ENCODE measurements at regions not wholly inside any gene's neighbourhood (a gene's known extent, or its start where the extent isn't known, plus 50 kb on each side); places are given as distances from the start of the nearest gene placed in this dataset.

DNA sequence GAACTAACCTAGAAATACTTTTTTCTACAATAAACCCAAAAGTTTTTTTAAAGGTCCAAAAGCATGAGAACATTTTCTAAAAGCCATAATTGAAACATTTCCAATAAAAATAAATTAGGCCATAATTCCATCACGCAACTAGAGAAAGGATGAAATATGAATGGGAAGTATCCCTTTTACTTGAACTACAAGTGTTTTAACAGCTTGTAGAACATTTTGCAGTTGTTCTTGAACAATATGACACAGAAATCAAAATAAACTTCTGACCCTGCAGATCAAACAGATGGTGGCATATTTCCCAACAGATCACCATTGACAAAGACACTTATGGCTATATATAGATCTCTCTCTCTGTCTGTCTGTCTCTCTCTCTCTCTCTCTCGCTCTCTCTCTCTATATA lies 624.4 kb downstream of the PSAT1 start:
- no peak overlapping the region for H2BK120ac ChIP-seq (replicated peaks; ENCODE audit: low read depth, low read length)
- no peak overlapping the region for H3K23ac ChIP-seq (ENCODE audit: insufficient read length)
- ChIA-PET CTCF (ENCODE audit: partially characterized antibody) (interaction anchor here (0.6 kb wide), 1 partner anchor 397 kb away, joined by 3 read pairs; no protein-coding TSS in a partner anchor), POLR2A (ENCODE audit: partially characterized antibody) (interaction anchor here (1.0 kb wide), 1 partner anchor 17 kb away, joined by 3 read pairs; no protein-coding TSS in a partner anchor)
- no peak overlapping the region for H2AFZ ChIP-seq (ENCODE audit: low read length)
- no peak overlapping the region for H2BK20ac ChIP-seq (ENCODE audit: low read length)
- H3K4me1 ChIP-seq (replicated peaks in 1 of 4; ENCODE audit: control insufficient read depth in 3 of 4, insufficient read depth in 4 of 4, low read length in 3 of 4), result no peaks in the 10 kb centered on the region
- no peak overlapping the region for H4K5ac ChIP-seq (ENCODE audit: insufficient read length, low read depth, low read length)
- FAIRE-seq (no peak), DNase-seq (ENCODE audit: low read depth in 1 of 2, low spot score in 2 of 2) (no peak)
- H2AK5ac ChIP-seq (ENCODE audit: low read depth, low read length), result no peak overlapping the region
- H3K79me2 ChIP-seq (ENCODE audit: control insufficient read depth in 1 of 2, insufficient read depth in 2 of 2, low read length in 2 of 2), result no peaks in the 10 kb centered on the region
- no peak overlapping the region for H3K56ac ChIP-seq (replicated peaks; ENCODE audit: insufficient read length, low read depth, low read length)
- no peaks in the 10 kb centered on the region for H3K23me2 ChIP-seq (ENCODE audit: low read depth, low read length)
- no peak overlapping the region for H3K9ac ChIP-seq (replicated peaks in 1 of 4; ENCODE audit: extremely low read depth in 1 of 4, low read depth in 3 of 4, low read length in 3 of 4)
- no peaks in the 10 kb centered on the region for H3K36me3 ChIP-seq (ENCODE audit: control insufficient read depth in 2 of 4, insufficient read depth in 4 of 4, low read length in 3 of 4)
- no peak overlapping the region for H3K14ac ChIP-seq (ENCODE audit: insufficient read length)
- no peak overlapping the region for H3K4me2 ChIP-seq (ENCODE audit: insufficient read depth in 1 of 2, low read depth in 2 of 2, low read length in 2 of 2)
- H4K8ac ChIP-seq (ENCODE audit: extremely low read depth, insufficient read depth, low read length), result no peak overlapping the region
- WGBS, 2 experiments (ENCODE audit: extremely low coverage in 1 of 2, insufficient coverage in 1 of 2, insufficient read length in 1 of 2, insufficient replicate concordance in 2 of 2, low coverage in 1 of 2, low lambda C conversion rate in 2 of 2, missing lambda C conversion rate in 1 of 2), result 96% methylated on average over 1 of the region's 2 CpGs; no CpG with 5 or more reads in 1 of the 2 experiments
- no peak overlapping the region for H3K4ac ChIP-seq (replicated peaks; ENCODE audit: insufficient read length, low read depth, low read length)
- H2BK12ac ChIP-seq (ENCODE audit: low read depth, low read length), result no peak overlapping the region
- no peak overlapping the region for H2BK15ac ChIP-seq (ENCODE audit: low read length)
- H3K18ac ChIP-seq (ENCODE audit: extremely low read depth, low read length), result no peak overlapping the region
- H2BK5ac ChIP-seq (ENCODE audit: low read depth, low read length), result no peak overlapping the region
- no peaks in the 10 kb centered on the region for H3K27me3 ChIP-seq (replicated peaks in 1 of 4; ENCODE audit: control insufficient read depth in 3 of 4, extremely low read depth in 1 of 4, insufficient read depth in 3 of 4, low read length in 3 of 4)
- peaks cover 10 to 13% of the 10 kb centered on the region in 2 experiments for H3K9me3 ChIP-seq (ENCODE audit: insufficient read depth in 2 of 2, low read depth in 1 of 2, low read length in 1 of 2)
- H3K27ac ChIP-seq (ENCODE audit: low read depth, low read length), result no peak overlapping the region
- no peak overlapping the region for H3K4me3 ChIP-seq (ENCODE audit: extremely low read depth in 1 of 4, insufficient read depth in 2 of 4, low read depth in 3 of 4, low read length in 4 of 4)
- H4K91ac ChIP-seq (replicated peaks; ENCODE audit: insufficient read length, low read length), result no peak overlapping the region
- H3K79me1 ChIP-seq (ENCODE audit: low read depth, low read length), result no peaks in the 10 kb centered on the region
- H4K20me1 ChIP-seq (replicated peaks in 1 of 2; ENCODE audit: control insufficient read depth in 1 of 2, insufficient read depth in 2 of 2, low read length in 2 of 2), result no peaks in the 10 kb centered on the region
- TF ChIP-seq TCF12 (IDR thresholded peaks at IDR 0.05; ENCODE audit: low read depth, low read length) (no peak), CHD2 (IDR thresholded peaks at IDR 0.05; ENCODE audit: low read length) (no peak), HDAC6 (IDR thresholded peaks at IDR 0.05; ENCODE audit: low read depth, low read length) (no peak), CBX8 (IDR thresholded peaks at IDR 0.05; ENCODE audit: borderline replicate concordance, low read depth, low read length) (no peak), GTF2F1 (IDR thresholded peaks at IDR 0.05; ENCODE audit: borderline replicate concordance, low read depth, low read length) (no peak), BACH1 (IDR thresholded peaks at IDR 0.05; ENCODE audit: low read length) (no peak), SIN3A (conservative IDR thresholded peaks at IDR 0.05 in 1 of 2, IDR thresholded peaks at IDR 0.05 in 1 of 2; ENCODE audit: low read depth in 1 of 2, low read length in 2 of 2) (no peak), CEBPB (IDR thresholded peaks at IDR 0.05; ENCODE audit: low read depth, low read length) (no peak), RAD21 (IDR thresholded peaks at IDR 0.05 in 1 of 2, conservative IDR thresholded peaks at IDR 0.05 in 1 of 2; ENCODE audit: low read depth in 2 of 2, low read length in 2 of 2) (no peak), POLR2A (IDR thresholded peaks at IDR 0.05; ENCODE audit: control extremely low read depth in 1 of 2, low read depth in 2 of 2, low read length in 2 of 2) (no peak)
- TF ChIP-seq, protein P1, sequence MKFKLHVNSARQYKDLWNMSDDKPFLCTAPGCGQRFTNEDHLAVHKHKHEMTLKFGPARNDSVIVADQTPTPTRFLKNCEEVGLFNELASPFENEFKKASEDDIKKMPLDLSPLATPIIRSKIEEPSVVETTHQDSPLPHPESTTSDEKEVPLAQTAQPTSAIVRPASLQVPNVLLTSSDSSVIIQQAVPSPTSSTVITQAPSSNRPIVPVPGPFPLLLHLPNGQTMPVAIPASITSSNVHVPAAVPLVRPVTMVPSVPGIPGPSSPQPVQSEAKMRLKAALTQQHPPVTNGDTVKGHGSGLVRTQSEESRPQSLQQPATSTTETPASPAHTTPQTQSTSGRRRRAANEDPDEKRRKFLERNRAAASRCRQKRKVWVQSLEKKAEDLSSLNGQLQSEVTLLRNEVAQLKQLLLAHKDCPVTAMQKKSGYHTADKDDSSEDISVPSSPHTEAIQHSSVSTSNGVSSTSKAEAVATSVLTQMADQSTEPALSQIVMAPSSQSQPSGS (IDR thresholded peaks at IDR 0.05; ENCODE audit: low read length), result no peak
